NCI-H2196 (cell line): ENCODE measurements at regions not wholly inside any gene's neighbourhood (a gene's known extent, or its start where the extent isn't known, plus 50 kb on each side); places are given as distances from the start of the nearest gene placed in this dataset.

Source experiments
- DNase-seq: peaks from one replicate; lab custom pipeline; 2025; ENCODE audit not compliant: unreplicated experiment; lab: John Stamatoyannopoulos, UW

- DNase-seq = no peak
Measured at GRCh38 chr1:189859385-189859977, 618.2 kb downstream of the BRINP3 start.

- no peak for DNase-seq
Measured at GRCh38 chr1:189866606-189867005, 611.1 kb downstream of the BRINP3 start.

- no peak for DNase-seq
Measured at GRCh38 chr1:189868021-189868420, 609.6 kb downstream of the BRINP3 start.

GRCh38 chr1:189874715-189875435 lies 602.8 kb downstream of the BRINP3 start:
- DNase-seq = no peak

- no peak for DNase-seq
Measured at GRCh38 chr1:189880135-189880534, 597.5 kb downstream of the BRINP3 start.

- no peak for DNase-seq
Measured at GRCh38 chr1:189899686-189900425, 577.8 kb downstream of the BRINP3 start.

GRCh38 chr1:189904509-189904908 lies 573.2 kb downstream of the BRINP3 start:
- no peak for DNase-seq

- no peak for DNase-seq
Measured at GRCh38 chr1:189908113-189908512, 569.6 kb downstream of the BRINP3 start.

- no peak for DNase-seq
Measured at GRCh38 chr1:189921613-189922012, 556.1 kb downstream of the BRINP3 start.

- no peak for DNase-seq
Measured at GRCh38 chr1:189927641-189928040, 550.0 kb downstream of the BRINP3 start.

- no peak for DNase-seq
Measured at GRCh38 chr1:189929501-189930099, 548.1 kb downstream of the BRINP3 start.

- no peak for DNase-seq
Measured at GRCh38 chr1:189936861-189937260, 540.8 kb downstream of the BRINP3 start.

GRCh38 chr1:189939967-189940366 lies 537.7 kb downstream of the BRINP3 start:
- no peak for DNase-seq

- DNase-seq = no peak
Measured at GRCh38 chr1:189941922-189942321, 535.7 kb downstream of the BRINP3 start.

- no peak for DNase-seq
Measured at GRCh38 chr1:189958756-189959155, 518.9 kb downstream of the BRINP3 start.

GRCh38 chr1:189960769-189961168 lies 516.9 kb downstream of the BRINP3 start:
- DNase-seq = no peak

- no peak for DNase-seq
Measured at GRCh38 chr1:189962181-189962580, 515.5 kb downstream of the BRINP3 start.

- DNase-seq = no peak
Measured at GRCh38 chr1:189970331-189971230, 507.1 kb downstream of the BRINP3 start.

- DNase-seq = no peak
Measured at GRCh38 chr1:189971656-189972055, 506.0 kb downstream of the BRINP3 start.

- DNase-seq = no peak
Measured at GRCh38 chr1:189977184-189977583, 500.5 kb downstream of the BRINP3 start.
